H9 (cell line): ENCODE measurements at regions not wholly inside any gene's neighbourhood (a gene's known extent, or its start where the extent isn't known, plus 50 kb on each side); places are given as distances from the start of the nearest gene placed in this dataset.

Source experiments
- DNase-seq: peaks from one replicate; pipeline ENCODE4 v3.0.0-alpha.2; 2017
- H2AFZ ChIP-seq: one replicate; pipeline ENCODE4 v1.6.1; 2013; ENCODE audit warnings: mild to moderate bottlenecking, low read length, control low read depth, moderate library complexity
- H2AK5ac ChIP-seq: 2 replicates; pipeline ENCODE4 v1.6.1; 2013; ENCODE audit warnings: low read length, control low read depth, mixed read lengths; ENCODE audit not compliant: insufficient read length
- H2BK120ac ChIP-seq: one replicate; pipeline ENCODE4 v1.6.1; 2013; ENCODE audit warnings: low read depth, mild to moderate bottlenecking, low read length, control low read depth, inconsistent platforms; ENCODE audit not compliant: poor library complexity, severe bottlenecking
- H2BK12ac ChIP-seq: 2 replicates; pipeline ENCODE4 v1.6.1; 2013; ENCODE audit warnings: low read length, control low read depth, mixed read lengths, low read depth; ENCODE audit not compliant: insufficient read length
- H2BK15ac ChIP-seq: 2 replicates; pipeline ENCODE4 v1.6.1; 2013; ENCODE audit warnings: low read depth, low read length, control low read depth
- H2BK20ac ChIP-seq: one replicate; pipeline ENCODE4 v1.6.1; 2013; ENCODE audit warnings: low read depth, mild to moderate bottlenecking, low read length, control low read depth, inconsistent platforms; ENCODE audit not compliant: poor library complexity, severe bottlenecking
- H2BK5ac ChIP-seq: 2 replicates; pipeline ENCODE4 v1.6.1; 2013; ENCODE audit warnings: low read length, control low read depth, mixed read lengths; ENCODE audit not compliant: insufficient read length
- H3K14ac ChIP-seq: 2 replicates; pipeline ENCODE4 v1.6.1; 2013; ENCODE audit warnings: low read length, control low read depth; ENCODE audit not compliant: insufficient read depth
- H3K18ac ChIP-seq: 2 replicates; pipeline ENCODE4 v1.6.1; 2013; ENCODE audit warnings: low read depth, mild to moderate bottlenecking, mixed read lengths, low read length, control low read depth; ENCODE audit not compliant: insufficient read length
- H3K23ac ChIP-seq: 2 replicates; pipeline ENCODE4 v1.6.1; 2013; ENCODE audit warnings: low read length, control low read depth, mixed read lengths, low read depth; ENCODE audit not compliant: insufficient read length
- H3K23me2 ChIP-seq: 2 replicates; pipeline ENCODE4 v1.6.1; 2013; ENCODE audit warnings: low read depth, mild to moderate bottlenecking, mixed read lengths, low read length, control low read depth; ENCODE audit not compliant: insufficient read length, poor library complexity, severe bottlenecking
- H3K27ac ChIP-seq: 2 replicates; pipeline ENCODE4 v1.5.1; 2013; ENCODE audit warnings: low read length, control low read depth, mixed read lengths, low read depth; ENCODE audit not compliant: insufficient read length
- H3K27me3 ChIP-seq: 2 replicates; pipeline ENCODE4 v1.6.1; 2013; ENCODE audit warnings: low read length, control low read depth, inconsistent platforms; ENCODE audit not compliant: insufficient read depth
- H3K4ac ChIP-seq: 2 replicates; pipeline ENCODE4 v1.6.1; 2013; ENCODE audit warnings: low read depth, mild to moderate bottlenecking, control low read depth, inconsistent platforms, low read length, moderate library complexity
- H3K4me1 ChIP-seq: 2 replicates; pipeline ENCODE4 v1.6.1; 2013; ENCODE audit warnings: low read length, control low read depth, inconsistent platforms; ENCODE audit not compliant: insufficient read depth
- H3K4me2 ChIP-seq: 2 replicates; pipeline ENCODE4 v1.6.1; 2013; ENCODE audit warnings: low read length, control low read depth, mixed read lengths; ENCODE audit not compliant: insufficient read length, insufficient read depth
- H3K56ac ChIP-seq: 2 replicates; pipeline ENCODE4 v1.6.1; 2013; ENCODE audit warnings: low read depth, mild to moderate bottlenecking, mixed read lengths, low read length, control low read depth; ENCODE audit not compliant: insufficient read length
- H3K79me1 ChIP-seq: 2 replicates; pipeline ENCODE4 v1.6.1; 2013; ENCODE audit warnings: low read depth, mild to moderate bottlenecking, moderate library complexity, low read length, control low read depth, inconsistent platforms; ENCODE audit not compliant: insufficient read depth, poor library complexity, severe bottlenecking
- H3K79me2 ChIP-seq: 2 replicates; pipeline ENCODE4 v1.6.1; 2013; ENCODE audit warnings: low read length, control low read depth, inconsistent platforms; ENCODE audit not compliant: insufficient read depth
- H3K9ac ChIP-seq: 2 replicates; pipeline ENCODE4 v1.6.1; 2013; ENCODE audit warnings: low read length, control low read depth, mixed read lengths; ENCODE audit not compliant: insufficient read length; ENCODE audit errors: extremely low read depth
- H3K9me3 ChIP-seq: one replicate; pipeline ENCODE4 v1.6.1; 2013; ENCODE audit warnings: low read depth, low read length, inconsistent platforms; ENCODE audit not compliant: control insufficient read depth
- H3T11ph ChIP-seq: one replicate; pipeline ENCODE4 v1.6.1; 2013; ENCODE audit warnings: mild to moderate bottlenecking, low read length, control low read depth, inconsistent platforms
- H4K20me1 ChIP-seq: one replicate; pipeline ENCODE4 v1.6.1; 2013; ENCODE audit not compliant: control insufficient read depth, insufficient read length, insufficient read depth
- H4K5ac ChIP-seq: 2 replicates; pipeline ENCODE4 v1.6.1; 2013; ENCODE audit warnings: low read depth, mild to moderate bottlenecking, mixed read lengths, low read length, control low read depth; ENCODE audit not compliant: insufficient read length
- H4K8ac ChIP-seq: replicated peaks from 2 replicates; pipeline ENCODE4 v1.6.1; 2013; ENCODE audit warnings: low read length, control low read depth, mixed read lengths, low read depth; ENCODE audit not compliant: insufficient read length
- H4K91ac ChIP-seq: 2 replicates; pipeline ENCODE4 v1.6.1; 2013; ENCODE audit warnings: low read depth, mild to moderate bottlenecking, moderate library complexity, mixed read lengths, low read length, control low read depth; ENCODE audit not compliant: insufficient read length
- H3K27ac Mint-ChIP-seq, 3 experiments: 2 replicates in 2 of 3; 3 replicates in 1 of 3; pipeline ENCODE4 v1.8.0; 2020 to 2021; ENCODE audit warnings: mixed read lengths in 3 of 3, mild to moderate bottlenecking in 1 of 3, moderate library complexity in 1 of 3
- H3K27me3 Mint-ChIP-seq: 2 replicates; pipeline ENCODE4 v1.8.0; 2021; ENCODE audit warnings: low read depth, mild to moderate bottlenecking, moderate library complexity, mixed read lengths
- H3K36me3 Mint-ChIP-seq, 3 experiments: 2 replicates in 2 of 3; 3 replicates in 1 of 3; pipeline ENCODE4 v1.8.0; 2020 to 2021; ENCODE audit warnings: low read depth in 3 of 3, mixed read lengths in 3 of 3; ENCODE audit not compliant: insufficient read depth in 1 of 3
- H3K4me1 Mint-ChIP-seq, 2 experiments: 2 replicates each; pipeline ENCODE4 v1.8.0; 2020; ENCODE audit warnings: mixed read lengths in 2 of 2
- H3K4me3 Mint-ChIP-seq, 2 experiments: 2 replicates in 1 of 2; 3 replicates in 1 of 2; pipeline ENCODE4 v1.8.0; 2020 to 2021; ENCODE audit warnings: mild to moderate bottlenecking in 2 of 2, mixed read lengths in 2 of 2, moderate library complexity in 1 of 2
- H3K9me3 Mint-ChIP-seq, 2 experiments: 2 replicates in 1 of 2; 3 replicates in 1 of 2; pipeline ENCODE4 v1.8.0; 2020; ENCODE audit warnings: mild to moderate bottlenecking in 2 of 2, mixed read lengths in 2 of 2, moderate library complexity in 1 of 2
- CTCF ChIP-seq: fragments of 200-600 bp; sonication (generic); conservative IDR thresholded peaks from 3 replicates; pipeline ENCODE4 v1.8.0; 2021; ENCODE audit warnings: antibody characterized with exemption, mild to moderate bottlenecking
- WGBS: extraction: QIAGEN DNeasy Blood & Tissue Kit; methylation state at CpG from one replicate; pipeline ENCODE4 v1.1.7; 2013; ENCODE audit warnings: missing lambda C conversion rate, low lambda C conversion rate, mixed read lengths; ENCODE audit not compliant: insufficient read length; ENCODE audit errors: extremely low coverage; 5-methylcytosine and 5-hydroxymethylcytosine counted together

- H3K4me2 ChIP-seq, result no peak overlapping the region
- no peak overlapping the region for H2BK15ac ChIP-seq
- no peak overlapping the region for H4K8ac ChIP-seq
- H2BK12ac ChIP-seq, result no peak overlapping the region
- no peak overlapping the region for H3T11ph ChIP-seq
- no peak overlapping the region for H3K27ac ChIP-seq
- H3K18ac ChIP-seq, result no peak overlapping the region
- H3K79me1 ChIP-seq, result no peaks in the 10 kb centered on the region
- Mint-ChIP-seq H3K9me3 (peaks cover 9 to 10% of the 10 kb centered on the region in 2 experiments), H3K4me3 (no peak overlapping the region), H3K4me1 (no peaks in the 10 kb centered on the region), H3K27me3 (no peaks in the 10 kb centered on the region), H3K36me3 (peaks cover 3 to 9% (median 3%) of the 10 kb centered on the region in 3 experiments; a peak in 5 of 7 replicates), H3K27ac (no peak overlapping the region)
- H2BK20ac ChIP-seq, result no peak overlapping the region
- no peaks in the 10 kb centered on the region for H3K9me3 ChIP-seq
- TF ChIP-seq CTCF, result no peak
- no peak overlapping the region for H2AK5ac ChIP-seq
- no peak overlapping the region for H3K9ac ChIP-seq
- no peaks in the 10 kb centered on the region for H3K4me1 ChIP-seq
- H2AFZ ChIP-seq, result no peak overlapping the region
- no peak overlapping the region for H3K4ac ChIP-seq
- no peaks in the 10 kb centered on the region for H4K20me1 ChIP-seq
- H4K5ac ChIP-seq, result no peak overlapping the region
- no peak overlapping the region for H2BK120ac ChIP-seq
- H4K91ac ChIP-seq, result no peak overlapping the region
- no CpG with 5 or more reads among the region's 2 CpGs for WGBS
- DNase-seq, result no peak
- H3K23me2 ChIP-seq, result no peaks in the 10 kb centered on the region
- no peak overlapping the region for H3K23ac ChIP-seq
- H3K56ac ChIP-seq, result no peak overlapping the region
- H3K27me3 ChIP-seq, result no peaks in the 10 kb centered on the region
- H3K79me2 ChIP-seq, result no peaks in the 10 kb centered on the region
- H3K14ac ChIP-seq, result no peak overlapping the region
- H2BK5ac ChIP-seq, result no peak overlapping the region
Measured at GRCh38 chr7:18336626-18337025, 158.9 kb upstream of the HDAC9 start.
